Astrocyte (in vitro differentiated cells and primary cell): ENCODE measurements at regions not wholly inside any gene's neighbourhood (a gene's known extent, or its start where the extent isn't known, plus 50 kb on each side); places are given as distances from the start of the nearest gene placed in this dataset.

Source experiments
- DNase-seq: peaks from one replicate; pipeline ENCODE4 v3.0.0-alpha.2; 2010; ENCODE audit warnings: low read depth
- FAIRE-seq: peaks from 2 replicates; lab custom pipeline; 2011; peaks lifted over from hg19 to GRCh38; lab: Jason Lieb, UNC
- H2AFZ ChIP-seq: 2 replicates; pipeline ENCODE4 v1.6.0; 2012; ENCODE audit warnings: low read depth, low read length, inconsistent platforms
- H3K27ac ChIP-seq: 2 replicates; pipeline ENCODE4 v1.5.1; 2011; ENCODE audit warnings: low read depth, low read length, inconsistent platforms
- H3K27me3 ChIP-seq: 2 replicates; pipeline ENCODE4 v1.6.0; 2011; ENCODE audit warnings: low read length, inconsistent platforms; ENCODE audit not compliant: insufficient read depth
- H3K36me3 ChIP-seq: 2 replicates; pipeline ENCODE4 v1.5.1; 2011; ENCODE audit warnings: low read length, inconsistent platforms; ENCODE audit not compliant: insufficient read depth
- H3K4me1 ChIP-seq: 2 replicates; pipeline ENCODE4 v1.5.1; 2011; ENCODE audit warnings: low read length, inconsistent platforms; ENCODE audit not compliant: insufficient read depth
- H3K4me2 ChIP-seq: 2 replicates; pipeline ENCODE4 v1.6.0; 2012; ENCODE audit warnings: low read length, inconsistent platforms
- H3K4me3 ChIP-seq: 2 replicates; pipeline ENCODE4 v1.5.1; 2011; ENCODE audit warnings: low read depth, mild to moderate bottlenecking, low read length, inconsistent platforms; ENCODE audit not compliant: insufficient read depth
- H3K79me2 ChIP-seq: 2 replicates; pipeline ENCODE4 v1.6.0; 2012; ENCODE audit warnings: mild to moderate bottlenecking, low read length, inconsistent platforms; ENCODE audit not compliant: insufficient read depth
- H3K9ac ChIP-seq: 2 replicates; pipeline ENCODE4 v1.6.0; 2012; ENCODE audit warnings: mild to moderate bottlenecking, low read length, inconsistent platforms
- H3K9me3 ChIP-seq: 2 replicates; pipeline ENCODE4 v1.5.1; 2012; ENCODE audit warnings: low read depth, mild to moderate bottlenecking, low read length, inconsistent platforms; ENCODE audit not compliant: insufficient read depth
- H4K20me1 ChIP-seq: 2 replicates; pipeline ENCODE4 v1.6.0; 2012; ENCODE audit warnings: low read length, inconsistent platforms; ENCODE audit not compliant: insufficient read depth
- H3K27ac Mint-ChIP-seq: one replicate; pipeline ENCODE4 v1.8.0; 2021; ENCODE audit warnings: mild to moderate bottlenecking, mixed read lengths; ENCODE audit not compliant: unreplicated experiment
- H3K27me3 Mint-ChIP-seq: one replicate; pipeline ENCODE4 v1.8.0; 2021; ENCODE audit warnings: low read depth, mixed read lengths; ENCODE audit not compliant: unreplicated experiment
- H3K36me3 Mint-ChIP-seq: one replicate; pipeline ENCODE4 v1.8.0; 2021; ENCODE audit warnings: low read depth, mixed read lengths; ENCODE audit not compliant: unreplicated experiment
- H3K4me1 Mint-ChIP-seq: one replicate; pipeline ENCODE4 v1.8.0; 2021; ENCODE audit warnings: low read depth, mixed read lengths; ENCODE audit not compliant: unreplicated experiment
- H3K4me3 Mint-ChIP-seq: one replicate; pipeline ENCODE4 v1.8.0; 2021; ENCODE audit warnings: mild to moderate bottlenecking, moderate library complexity, mixed read lengths; ENCODE audit not compliant: unreplicated experiment
- H3K9me3 Mint-ChIP-seq: one replicate; pipeline ENCODE4 v1.8.0; 2021; ENCODE audit warnings: mild to moderate bottlenecking, mixed read lengths; ENCODE audit not compliant: unreplicated experiment
- EZH2 ChIP-seq: IDR thresholded peaks from 2 replicates; pipeline ENCODE4 v1.6.1; 2012; ENCODE audit warnings: mild to moderate bottlenecking, low read length, inconsistent platforms; ENCODE audit not compliant: insufficient read depth
- TF ChIP-seq, protein P1 (sequence below): IDR thresholded peaks from 2 replicates; pipeline ENCODE4 v1.5.1; 2011; ENCODE audit warnings: low read depth, mild to moderate bottlenecking, inconsistent platforms, low read length, moderate library complexity; ENCODE audit not compliant: insufficient read depth

DNA sequence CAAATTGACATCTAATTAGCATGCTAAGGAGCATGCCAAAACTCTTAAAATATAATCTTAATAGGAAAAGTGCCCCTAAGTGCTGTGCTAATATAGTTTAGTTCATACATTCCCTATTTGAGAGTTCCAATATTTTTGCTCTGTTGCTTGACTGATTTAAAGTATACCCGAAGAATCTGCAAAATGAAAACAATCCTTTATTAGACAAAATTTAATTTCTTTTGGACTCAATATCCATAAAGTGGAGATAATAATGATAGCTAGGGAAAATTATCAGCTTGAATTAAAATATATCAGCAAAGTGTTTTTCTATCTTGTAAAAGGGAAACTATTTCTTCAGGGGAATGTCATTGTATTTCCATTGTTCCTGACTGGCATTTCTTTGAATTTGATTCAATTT is 196.0 kb upstream of the NPY2R start:
- peaks cover 5% of the 10 kb centered on the region for H3K27me3 Mint-ChIP-seq
- H3K4me3 Mint-ChIP-seq: no peak overlapping the region
- no peak overlapping the region for H3K27ac Mint-ChIP-seq
- FAIRE-seq (no peak), DNase-seq (no peak)
- Histone ChIP-seq H3K9ac (no peak overlapping the region), H3K27me3 (no peaks in the 10 kb centered on the region), H3K4me2 (no peak overlapping the region), H3K4me1 (no peaks in the 10 kb centered on the region), H3K27ac (no peak overlapping the region), H3K4me3 (no peak overlapping the region), H2AFZ (no peak overlapping the region), H4K20me1 (no peaks in the 10 kb centered on the region), H3K79me2 (no peaks in the 10 kb centered on the region), H3K36me3 (no peaks in the 10 kb centered on the region), H3K9me3 (no peaks in the 10 kb centered on the region)
- peaks cover 1% of the 10 kb centered on the region for H3K9me3 Mint-ChIP-seq
- no peaks in the 10 kb centered on the region for H3K36me3 Mint-ChIP-seq
- TF ChIP-seq EZH2: no peak
- TF ChIP-seq, protein P1, sequence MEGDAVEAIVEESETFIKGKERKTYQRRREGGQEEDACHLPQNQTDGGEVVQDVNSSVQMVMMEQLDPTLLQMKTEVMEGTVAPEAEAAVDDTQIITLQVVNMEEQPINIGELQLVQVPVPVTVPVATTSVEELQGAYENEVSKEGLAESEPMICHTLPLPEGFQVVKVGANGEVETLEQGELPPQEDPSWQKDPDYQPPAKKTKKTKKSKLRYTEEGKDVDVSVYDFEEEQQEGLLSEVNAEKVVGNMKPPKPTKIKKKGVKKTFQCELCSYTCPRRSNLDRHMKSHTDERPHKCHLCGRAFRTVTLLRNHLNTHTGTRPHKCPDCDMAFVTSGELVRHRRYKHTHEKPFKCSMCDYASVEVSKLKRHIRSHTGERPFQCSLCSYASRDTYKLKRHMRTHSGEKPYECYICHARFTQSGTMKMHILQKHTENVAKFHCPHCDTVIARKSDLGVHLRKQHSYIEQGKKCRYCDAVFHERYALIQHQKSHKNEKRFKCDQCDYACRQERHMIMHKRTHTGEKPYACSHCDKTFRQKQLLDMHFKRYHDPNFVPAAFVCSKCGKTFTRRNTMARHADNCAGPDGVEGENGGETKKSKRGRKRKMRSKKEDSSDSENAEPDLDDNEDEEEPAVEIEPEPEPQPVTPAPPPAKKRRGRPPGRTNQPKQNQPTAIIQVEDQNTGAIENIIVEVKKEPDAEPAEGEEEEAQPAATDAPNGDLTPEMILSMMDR: no peak
- H3K4me1 Mint-ChIP-seq: peaks cover 4% of the 10 kb centered on the region

DNA sequence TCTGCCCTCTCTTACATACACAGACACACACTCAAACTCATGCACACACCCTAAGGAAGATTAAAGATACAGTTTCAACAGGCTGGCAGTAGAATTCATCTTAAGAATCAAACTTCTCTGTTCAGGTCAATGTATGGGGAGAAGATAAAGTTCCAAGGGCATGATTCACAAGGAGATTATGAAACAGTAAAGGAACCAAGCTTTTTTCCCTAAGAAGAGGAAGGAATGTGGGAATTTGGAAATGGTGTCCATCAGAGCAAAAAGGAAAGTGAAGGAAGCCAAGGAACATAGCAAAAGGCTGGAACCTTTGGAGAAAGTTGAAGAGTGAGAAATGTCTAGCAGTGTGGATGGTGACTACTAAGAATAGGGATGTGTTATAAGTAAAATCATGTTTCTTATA is 191.0 kb upstream of the NPY2R start:
- no peaks in the 10 kb centered on the region for H3K27me3 ChIP-seq
- peaks cover 9% of the 10 kb centered on the region for H3K27me3 Mint-ChIP-seq
- no peak overlapping the region for H3K4me3 Mint-ChIP-seq
- no peak overlapping the region for H3K9ac ChIP-seq
- H3K36me3 ChIP-seq: no peaks in the 10 kb centered on the region
- no peaks in the 10 kb centered on the region for H4K20me1 ChIP-seq
- H3K4me1 ChIP-seq: no peaks in the 10 kb centered on the region
- no peak for DNase-seq
- H3K9me3 ChIP-seq: no peaks in the 10 kb centered on the region
- H3K27ac Mint-ChIP-seq: no peak overlapping the region
- no peak overlapping the region for H3K4me2 ChIP-seq
- no peak for FAIRE-seq
- H3K9me3 Mint-ChIP-seq: peaks cover 1% of the 10 kb centered on the region
- no peak overlapping the region for H3K4me3 ChIP-seq
- H3K27ac ChIP-seq: no peak overlapping the region
- no peak overlapping the region for H2AFZ ChIP-seq
- no peaks in the 10 kb centered on the region for H3K36me3 Mint-ChIP-seq
- no peaks in the 10 kb centered on the region for H3K79me2 ChIP-seq
- no peak for TF ChIP-seq EZH2
- TF ChIP-seq, protein P1: no peak
- H3K4me1 Mint-ChIP-seq: peaks cover 5% of the 10 kb centered on the region

DNA sequence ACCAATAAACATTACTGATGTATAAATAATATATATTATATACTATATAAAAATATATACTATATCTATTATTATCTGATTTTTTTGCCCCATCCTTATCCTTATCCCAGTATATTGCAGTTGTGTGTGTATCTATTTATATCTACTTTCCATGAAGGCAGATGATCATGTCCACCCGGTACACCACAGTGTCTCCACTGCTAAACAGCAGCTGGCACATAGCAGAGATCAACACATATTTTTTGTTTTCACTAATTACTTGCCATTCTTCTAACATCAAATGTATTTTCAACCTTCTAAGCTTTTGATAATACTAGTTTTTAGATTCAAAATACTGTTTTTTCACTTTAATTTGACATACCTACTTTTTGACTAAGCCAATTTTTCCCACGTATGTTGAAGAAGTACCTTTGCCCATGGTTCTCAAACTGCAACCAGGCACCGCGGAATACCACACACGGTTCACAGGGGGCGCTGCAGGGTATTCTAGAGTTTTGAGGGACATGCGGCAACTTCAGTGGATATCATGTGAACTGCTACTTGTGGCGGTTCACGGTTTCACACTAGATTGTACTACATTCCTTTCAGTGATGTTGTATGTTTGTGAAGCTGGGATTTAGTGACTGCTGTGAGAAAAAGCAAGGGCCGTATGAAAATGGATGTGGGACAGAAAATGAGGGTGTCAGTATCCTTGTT is 182.5 kb upstream of the NPY2R start:
- H3K4me1 Mint-ChIP-seq: no peaks in the 10 kb centered on the region
- Histone ChIP-seq H3K4me1 (no peaks in the 10 kb centered on the region), H3K36me3 (no peaks in the 10 kb centered on the region), H3K27me3 (no peaks in the 10 kb centered on the region), H3K4me2 (no peak overlapping the region), H3K27ac (no peak overlapping the region), H3K79me2 (no peaks in the 10 kb centered on the region), H4K20me1 (no peaks in the 10 kb centered on the region), H3K4me3 (no peak overlapping the region), H3K9ac (no peak overlapping the region), H3K9me3 (no peaks in the 10 kb centered on the region), H2AFZ (no peak overlapping the region)
- TF ChIP-seq EZH2: no peak
- TF ChIP-seq, protein P1: peak; percentile 42
- no peaks in the 10 kb centered on the region for H3K36me3 Mint-ChIP-seq
- no peak overlapping the region for H3K4me3 Mint-ChIP-seq
- H3K27ac Mint-ChIP-seq: no peak overlapping the region
- FAIRE-seq (no peak), DNase-seq (peak; percentile 7)
- peaks cover 3% of the 10 kb centered on the region for H3K9me3 Mint-ChIP-seq
- peaks cover 3% of the 10 kb centered on the region for H3K27me3 Mint-ChIP-seq
